ENCODE measurements at regions not wholly inside any gene's neighbourhood (a gene's known extent, or its start where the extent isn't known, plus 50 kb on each side); places are given as distances from the start of the nearest gene placed in this dataset.
"Not testable (repeated sequence)": the region's sequence is repeated elsewhere in the genome, so short reads cannot be mapped to it uniquely, and the experiment has no call there.

- Histone ChIP-seq H3F3A (ENCODE audit: insufficient read depth, low read length) (no peaks in the 10 kb centered on the region), H3K9ac (ENCODE audit: low read length) (no peak overlapping the region), H3K4me1 (ENCODE audit: insufficient read depth, low read length, severe bottlenecking) (no peaks in the 10 kb centered on the region), H3K4me2 (ENCODE audit: low read length) (no peak overlapping the region), H2AFZ (ENCODE audit: low read length) (no peak overlapping the region), H3K27ac (ENCODE audit: low read depth, low read length, poor library complexity, severe bottlenecking) (no peak overlapping the region), H3K79me2 (ENCODE audit: insufficient read depth, low read length) (no peaks in the 10 kb centered on the region), H3K9me3 (ENCODE audit: low read length) (no peaks in the 10 kb centered on the region), H4K20me1 (ENCODE audit: insufficient read depth, low read length) (no peaks in the 10 kb centered on the region), H3K27me3 (ENCODE audit: insufficient read depth, low read length) (no peaks in the 10 kb centered on the region), H3K36me3 (ENCODE audit: insufficient read depth, low read length) (no peaks in the 10 kb centered on the region), H3K9me2 (ENCODE audit: low read depth, low read length) (no peaks in the 10 kb centered on the region), H3K4me3 (ENCODE audit: low read depth, low read length, poor library complexity, severe bottlenecking) (no peak overlapping the region)
- TF ChIP-seq CTCF (IDR thresholded peaks at IDR 0.05; ENCODE audit: low read length): no peak
- TF ChIP-seq EZH2 (IDR thresholded peaks at IDR 0.05; ENCODE audit: borderline replicate concordance, low read length): no peak
These were observed 382.9 kb upstream of the MAGEB18 start for GRCh38 chrX:25755194-25755593.

GRCh38 chrX:25762656-25763055, 375.5 kb upstream of the MAGEB18 start:
- Histone ChIP-seq H3K27me3 (ENCODE audit: insufficient read depth, low read length) (no peaks in the 10 kb centered on the region), H4K20me1 (ENCODE audit: insufficient read depth, low read length) (no peaks in the 10 kb centered on the region), H3K4me1 (ENCODE audit: insufficient read depth, low read length, severe bottlenecking) (no peaks in the 10 kb centered on the region), H3K36me3 (ENCODE audit: insufficient read depth, low read length) (no peaks in the 10 kb centered on the region), H3F3A (ENCODE audit: insufficient read depth, low read length) (no peaks in the 10 kb centered on the region), H3K4me2 (ENCODE audit: low read length) (no peak overlapping the region), H3K27ac (ENCODE audit: low read depth, low read length, poor library complexity, severe bottlenecking) (no peak overlapping the region), H2AFZ (ENCODE audit: low read length) (no peak overlapping the region), H3K79me2 (ENCODE audit: insufficient read depth, low read length) (no peaks in the 10 kb centered on the region), H3K9me2 (ENCODE audit: low read depth, low read length) (no peaks in the 10 kb centered on the region), H3K4me3 (ENCODE audit: low read depth, low read length, poor library complexity, severe bottlenecking) (no peak overlapping the region), H3K9ac (ENCODE audit: low read length) (no peak overlapping the region), H3K9me3 (ENCODE audit: low read length) (no peaks in the 10 kb centered on the region)
- no peak for TF ChIP-seq EZH2 (IDR thresholded peaks at IDR 0.05; ENCODE audit: borderline replicate concordance, low read length)
- no peak for TF ChIP-seq CTCF (IDR thresholded peaks at IDR 0.05; ENCODE audit: low read length)

DNA sequence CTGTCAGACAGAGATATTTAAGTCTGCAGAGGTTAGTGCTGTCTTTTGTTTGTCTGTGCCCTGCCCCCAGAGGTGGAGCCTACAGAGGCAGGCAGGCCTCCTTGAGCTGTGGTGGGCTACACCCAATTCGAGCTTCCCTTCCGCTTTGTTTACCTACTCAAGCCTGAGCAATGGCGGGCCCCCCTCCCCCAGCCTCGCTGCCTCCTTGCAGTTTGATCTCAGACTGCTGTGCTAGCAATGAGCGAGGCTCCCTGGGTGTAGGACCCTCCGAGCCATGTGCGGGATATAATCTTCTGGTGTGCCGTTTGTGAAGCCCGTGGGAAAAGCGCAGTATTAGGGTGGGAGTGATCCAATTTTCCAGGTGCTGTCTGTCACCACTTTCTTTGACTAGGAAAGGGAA, 366.3 kb upstream of the MAGEB18 start:
- H3K36me3 ChIP-seq (ENCODE audit: insufficient read depth, low read length); H3K9ac ChIP-seq (ENCODE audit: low read length); H3K9me3 ChIP-seq (ENCODE audit: low read length); H3K4me3 ChIP-seq (ENCODE audit: low read depth, low read length, poor library complexity, severe bottlenecking); H3F3A ChIP-seq (ENCODE audit: insufficient read depth, low read length); H3K4me2 ChIP-seq (ENCODE audit: low read length); H3K79me2 ChIP-seq (ENCODE audit: insufficient read depth, low read length); H4K20me1 ChIP-seq (ENCODE audit: insufficient read depth, low read length); H3K4me1 ChIP-seq (ENCODE audit: insufficient read depth, low read length, severe bottlenecking); H3K27ac ChIP-seq (ENCODE audit: low read depth, low read length, poor library complexity, severe bottlenecking); H3K27me3 ChIP-seq (ENCODE audit: insufficient read depth, low read length); H3K9me2 ChIP-seq (ENCODE audit: low read depth, low read length); H2AFZ ChIP-seq (ENCODE audit: low read length): not testable (repeated sequence)

DNA sequence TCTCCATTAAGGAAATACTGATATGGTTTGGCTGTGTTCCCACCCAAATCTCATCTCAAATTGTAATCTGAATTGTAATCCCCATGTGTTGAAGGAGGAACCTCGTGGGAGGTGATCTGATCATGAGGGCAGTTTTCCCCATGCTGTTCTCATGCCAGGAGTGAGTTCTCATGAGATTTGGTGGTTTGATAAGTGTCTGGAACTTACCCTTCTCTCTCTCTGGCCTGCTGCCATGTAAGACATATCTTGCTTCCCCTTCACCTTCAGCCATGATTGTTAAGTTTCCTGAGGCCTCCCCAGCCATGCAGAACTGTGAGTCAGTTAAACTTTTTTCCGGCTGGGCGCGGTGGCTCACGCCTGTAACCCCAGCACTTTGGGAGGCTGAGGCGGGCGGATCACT, 340.3 kb upstream of the MAGEB18 start:
- H3K9ac ChIP-seq (ENCODE audit: low read length); H4K20me1 ChIP-seq (ENCODE audit: insufficient read depth, low read length); H3K27me3 ChIP-seq (ENCODE audit: insufficient read depth, low read length); H3K36me3 ChIP-seq (ENCODE audit: insufficient read depth, low read length); H2AFZ ChIP-seq (ENCODE audit: low read length); H3K9me2 ChIP-seq (ENCODE audit: low read depth, low read length); H3K9me3 ChIP-seq (ENCODE audit: low read length); H3K4me2 ChIP-seq (ENCODE audit: low read length); H3K27ac ChIP-seq (ENCODE audit: low read depth, low read length, poor library complexity, severe bottlenecking); H3K4me1 ChIP-seq (ENCODE audit: insufficient read depth, low read length, severe bottlenecking); H3K4me3 ChIP-seq (ENCODE audit: low read depth, low read length, poor library complexity, severe bottlenecking); H3F3A ChIP-seq (ENCODE audit: insufficient read depth, low read length); H3K79me2 ChIP-seq (ENCODE audit: insufficient read depth, low read length): not testable (repeated sequence)
